ENCODE measurements at regions not wholly inside any gene's neighbourhood (a gene's known extent, or its start where the extent isn't known, plus 50 kb on each side); places are given as distances from the start of the nearest gene placed in this dataset.
"Not testable (repeated sequence)": the region's sequence is repeated elsewhere in the genome, so short reads cannot be mapped to it uniquely, and the experiment has no call there.

- TF ChIP-seq HNF1A (IDR thresholded peaks at IDR 0.05; ENCODE audit: low read depth); FOXP1 (IDR thresholded peaks at IDR 0.05): not testable (repeated sequence)
- TF ChIP-seq HNF1A (CRISPR knock-in tag; IDR thresholded peaks at IDR 0.05; ENCODE audit: borderline replicate concordance) = peak; percentile 80
- peak; percentile 52; the same call in 1 of the 2 replicates for TF ChIP-seq BRD4 (CRISPR knock-in tag; IDR thresholded peaks at IDR 0.05)
- peak; percentile 74 for TF ChIP-seq FOXP1 (CRISPR knock-in tag; IDR thresholded peaks at IDR 0.05)
- TF ChIP-seq ZBTB7B (CRISPR knock-in tag; IDR thresholded peaks at IDR 0.05) = peak; percentile 76; the same call in 1 of the 2 replicates
- 0 out of 2 replicates have a peak, but pooled peaks have one; percentile 39 for TF ChIP-seq ZSCAN9 (CRISPR knock-in tag; IDR thresholded peaks at IDR 0.05; ENCODE audit: borderline replicate concordance)
- peak; percentile 62; the same call in 1 of the 2 replicates for TF ChIP-seq ZBTB43 (CRISPR knock-in tag; conservative IDR thresholded peaks at IDR 0.05)
- peak; percentile 49; the same call in 1 of the 2 replicates for TF ChIP-seq ZNF563 (CRISPR knock-in tag; IDR thresholded peaks at IDR 0.05)
- TF ChIP-seq FOSL2 (CRISPR knock-in tag; IDR thresholded peaks at IDR 0.05) = peak; percentile 87
- TF ChIP-seq KMT2A (CRISPR knock-in tag; IDR thresholded peaks at IDR 0.05) = peak; percentile 66; the same call in 1 of the 2 replicates
- TF ChIP-seq NR1H2 (CRISPR knock-in tag; IDR thresholded peaks at IDR 0.05; ENCODE audit: borderline replicate concordance, low read depth) = peak; percentile 29; the same call in 1 of the 2 replicates
- TF ChIP-seq POLR2G (IDR thresholded peaks at IDR 0.05; ENCODE audit: low read depth, low read length) = peak; percentile 55
- TF ChIP-seq ZSCAN12 (CRISPR knock-in tag; IDR thresholded peaks at IDR 0.05) = 0 out of 2 replicates have a peak, but pooled peaks have one; percentile 29
- peak; percentile 76 for TF ChIP-seq PHF21A (CRISPR knock-in tag; IDR thresholded peaks at IDR 0.05)
- TF ChIP-seq GABPB1 (CRISPR knock-in tag; IDR thresholded peaks at IDR 0.05) = peak; percentile 70
- TF ChIP-seq KAT8 (CRISPR knock-in tag; IDR thresholded peaks at IDR 0.05) = peak; percentile 56
- TF ChIP-seq ZNF275 (CRISPR knock-in tag; IDR thresholded peaks at IDR 0.05; ENCODE audit: borderline replicate concordance) = peak; percentile 88; the same call in 1 of the 2 replicates
- TF ChIP-seq JUN (CRISPR knock-in tag; IDR thresholded peaks at IDR 0.05) = 0 out of 2 replicates have a peak, but pooled peaks have one; percentile 31
- peak; percentile 58; the same call in 1 of the 2 replicates for TF ChIP-seq HMG20A (CRISPR knock-in tag; IDR thresholded peaks at IDR 0.05; ENCODE audit: borderline replicate concordance)
- peak; percentile 76; the same call in 1 of the 2 replicates for TF ChIP-seq ZNF232 (CRISPR knock-in tag; IDR thresholded peaks at IDR 0.05; ENCODE audit: borderline replicate concordance)
- peak; percentile 56; the same call in 1 of the 2 replicates for TF ChIP-seq FOSL1 (CRISPR knock-in tag; IDR thresholded peaks at IDR 0.05; ENCODE audit: borderline replicate concordance)
- TF ChIP-seq NR2C2 (CRISPR knock-in tag; IDR thresholded peaks at IDR 0.05; ENCODE audit: borderline replicate concordance) = peak; percentile 51; the same call in 1 of the 2 replicates
- peak; percentile 80 for TF ChIP-seq ZNF350 (CRISPR knock-in tag; IDR thresholded peaks at IDR 0.05; ENCODE audit: borderline replicate concordance, low read depth)
- TF ChIP-seq HMG20B (CRISPR knock-in tag; conservative IDR thresholded peaks at IDR 0.05) = 0 out of 2 replicates have a peak, but pooled peaks have one; percentile 61
Observed at GRCh38 chr16:29261427-29262248, 144.9 kb downstream of the NPIPB11 start (continued).

Measured in HepG2 (cell line).